Cardiac fibroblast (primary cell): ENCODE measurements at regions not wholly inside any gene's neighbourhood (a gene's known extent, or its start where the extent isn't known, plus 50 kb on each side); places are given as distances from the start of the nearest gene placed in this dataset.

ENCODE experiments used
- DNase-seq, 2 donors: peaks; one replicate each; pipeline versions ENCODE4 v3.0.0 to v3.0.0-alpha.2; 2010; ENCODE audit warnings: low read depth in 2 of 2
- H3K4me3 ChIP-seq, 2 donors: replicated peaks in 1 of 2; 1 replicate in 1 of 2; 2 replicates in 1 of 2; pipeline ENCODE4 v1.5.1; 2011; ENCODE audit warnings: low read depth in 2 of 2, low read length in 2 of 2, mild to moderate bottlenecking in 2 of 2, moderate library complexity in 1 of 2
- CTCF ChIP-seq: IDR thresholded peaks from one replicate; pipeline ENCODE4 v1.5.1; 2011; ENCODE audit warnings: low read depth, mild to moderate bottlenecking, low read length, inconsistent platforms

- no peak overlapping the region for H3K4me3 ChIP-seq
- TF ChIP-seq CTCF, result no peak
- DNase-seq, result no peak
Measured at GRCh38 chr3:35849496-35849895, 210.2 kb downstream of the ARPP21 start.

DNA sequence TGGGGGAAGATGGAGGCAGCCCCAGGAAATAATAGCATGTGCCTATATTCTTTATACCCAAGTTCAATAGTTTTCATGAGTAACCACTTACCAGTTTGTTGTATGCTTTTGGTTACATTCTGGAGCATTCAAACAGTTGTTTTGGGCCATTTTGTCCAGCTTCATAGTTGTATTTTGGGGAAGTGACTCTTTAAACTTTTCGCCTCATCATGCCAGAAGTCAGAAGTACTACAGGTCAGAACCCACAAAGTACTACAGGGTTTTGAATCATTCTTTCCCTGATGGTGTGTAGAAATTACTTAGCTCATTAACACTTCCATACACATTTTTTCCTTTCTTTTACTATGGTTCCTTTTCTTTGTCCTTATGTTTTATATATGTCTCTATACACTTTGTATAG lies 210.6 kb downstream of the ARPP21 start:
- no peak for TF ChIP-seq CTCF
- H3K4me3 ChIP-seq, result no peak overlapping the region
- no peak for DNase-seq

GRCh38 chr3:35857004-35857403 lies 217.7 kb downstream of the ARPP21 start:
- H3K4me3 ChIP-seq, result no peak overlapping the region
- TF ChIP-seq CTCF, result no peak
- DNase-seq, result no peak

- no peak for TF ChIP-seq CTCF
- no peak for DNase-seq
- no peak overlapping the region for H3K4me3 ChIP-seq
Measured at GRCh38 chr3:35862057-35862456, 222.7 kb downstream of the ARPP21 start.

DNA sequence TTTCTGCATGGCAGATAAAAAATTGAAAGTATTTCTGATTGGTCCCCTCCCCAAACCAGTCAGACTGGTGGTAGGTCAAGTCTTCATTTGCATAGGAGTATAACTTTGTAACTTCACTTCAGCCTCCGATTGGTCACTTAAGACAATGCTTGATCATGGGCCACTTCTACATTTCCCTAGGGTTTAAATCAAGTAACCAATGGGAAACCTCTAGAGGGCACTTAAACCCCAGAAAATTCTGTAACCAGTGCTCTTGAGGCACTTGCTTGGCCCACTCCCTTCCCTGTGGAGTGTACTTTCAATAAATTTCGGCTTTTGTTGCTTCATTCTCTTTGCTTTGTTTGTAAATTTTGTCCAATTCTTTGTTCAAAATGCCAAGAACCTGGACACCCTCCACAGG lies 225.5 kb downstream of the ARPP21 start:
- TF ChIP-seq CTCF, result no peak
- DNase-seq, result no peak
- no peak overlapping the region for H3K4me3 ChIP-seq

DNA sequence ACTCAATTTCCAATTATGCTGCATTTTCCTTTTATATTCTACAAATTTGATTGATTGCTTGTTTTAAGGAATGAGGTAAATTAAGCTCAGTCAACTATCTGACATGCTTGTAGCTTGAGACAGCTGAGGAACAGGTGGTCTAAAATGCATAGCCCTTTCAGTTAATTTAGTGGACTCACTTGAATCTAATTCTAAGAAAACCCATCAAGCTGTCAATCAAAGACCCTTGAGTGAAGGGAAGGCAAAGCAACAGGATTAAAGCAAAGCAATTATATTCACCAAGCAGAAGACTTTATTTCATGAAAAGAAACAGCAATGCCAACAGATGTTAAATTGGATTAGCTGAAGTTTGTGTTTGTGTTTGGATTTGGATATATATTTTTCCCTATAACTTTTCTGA lies 228.5 kb downstream of the ARPP21 start:
- H3K4me3 ChIP-seq, result no peak overlapping the region
- no peak for TF ChIP-seq CTCF
- no peak for DNase-seq

DNA sequence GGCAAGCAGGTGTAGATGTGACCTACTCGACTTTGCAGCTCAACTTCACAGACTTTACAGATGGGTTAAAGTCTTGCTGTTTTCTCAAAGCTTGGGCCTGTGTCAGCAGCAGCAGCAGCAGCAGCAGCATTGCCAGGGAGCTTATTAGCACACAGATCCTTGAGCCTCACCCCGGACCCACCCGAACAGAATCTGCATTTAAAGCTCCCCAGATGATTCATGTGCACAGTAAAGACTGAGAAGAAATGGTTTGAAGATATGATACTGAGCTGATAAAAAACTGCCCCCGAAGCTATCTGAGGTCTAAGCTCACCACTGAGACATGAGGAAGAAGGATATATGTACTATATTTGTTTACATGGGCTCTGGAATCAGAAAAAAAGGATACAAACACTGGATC lies 231.7 kb downstream of the ARPP21 start:
- TF ChIP-seq CTCF, result no peak
- H3K4me3 ChIP-seq, result no peak overlapping the region
- no peak for DNase-seq
